OCI-LY7 (cell line): ENCODE measurements at regions not wholly inside any gene's neighbourhood (a gene's known extent, or its start where the extent isn't known, plus 50 kb on each side); places are given as distances from the start of the nearest gene placed in this dataset.
"Not testable (repeated sequence)": the region's sequence is repeated elsewhere in the genome, so short reads cannot be mapped to it uniquely, and the experiment has no call there.

Experiments
- BruUV-seq: library from RNA; stranded (reverse); fragments of 400-500 nt; replicated peaks from 2 replicates; lab custom pipeline; 2021; lab: Mats Ljungman, UMichigan
- CTCF ChIA-PET: fragments of 300-600 bp; sonication (Branson Sonifier 250); formaldehyde crosslinking; loops from one replicate; lab custom pipeline; 2022; ENCODE audit warnings: antibody characterized with exemption; ENCODE audit not compliant: unreplicated experiment; lab: Charles Lee
- POLR2A ChIA-PET: fragments of 300-600 bp; sonication (Branson Sonifier 250); formaldehyde crosslinking; loops from one replicate; lab custom pipeline; 2022; ENCODE audit warnings: antibody characterized with exemption; lab: Charles Lee
- DNase-seq: peaks from one replicate; pipeline ENCODE4 v3.0.0-alpha.2; 2015; ENCODE audit warnings: low spot score
- H2AFZ ChIP-seq: fragments of 200-600 bp; sonication (generic), shearing (Covaris generic); 2 replicates; pipeline ENCODE4 v1.6.1; 2014; ENCODE audit warnings: mild to moderate bottlenecking, antibody characterized with exemption, low read length, moderate library complexity
- H3K27ac ChIP-seq: fragments of 200-600 bp; sonication (generic); 2 replicates; pipeline ENCODE4 v1.5.1; 2014; ENCODE audit warnings: mixed run types, low read depth, mild to moderate bottlenecking, moderate library complexity, low read length, inconsistent platforms; ENCODE audit not compliant: poor library complexity, severe bottlenecking
- H3K36me3 ChIP-seq: fragments of 200-600 bp; sonication (generic); 2 replicates; pipeline ENCODE4 v1.6.1; 2014; ENCODE audit warnings: mild to moderate bottlenecking, antibody characterized with exemption, low read length, moderate library complexity, mixed read lengths; ENCODE audit not compliant: insufficient read depth
- H3K4me1 ChIP-seq: fragments of 200-600 bp; sonication (generic); 2 replicates; pipeline ENCODE4 v1.5.1; 2014; ENCODE audit warnings: mild to moderate bottlenecking, low read length; ENCODE audit not compliant: insufficient read depth, poor library complexity, severe bottlenecking
- H3K4me2 ChIP-seq: fragments of 200-600 bp; sonication (generic); 2 replicates; pipeline ENCODE4 v1.6.1; 2014; ENCODE audit warnings: mild to moderate bottlenecking, low read length
- H3K4me3 ChIP-seq: fragments of 200-600 bp; sonication (generic); 2 replicates; pipeline ENCODE4 v1.5.1; 2014; ENCODE audit warnings: mild to moderate bottlenecking, low read depth, low read length; ENCODE audit not compliant: poor library complexity, severe bottlenecking
- H3K79me2 ChIP-seq: fragments of 200-600 bp; sonication (generic); 2 replicates; pipeline ENCODE4 v1.6.1; 2016; ENCODE audit warnings: low read depth, mild to moderate bottlenecking, low read length, moderate library complexity, mixed read lengths; ENCODE audit not compliant: insufficient read depth
- H3K9me2 ChIP-seq: fragments of 200-600 bp; sonication (generic); 2 replicates; pipeline ENCODE4 v1.6.1; 2016; ENCODE audit warnings: mild to moderate bottlenecking, low read length, mixed read lengths; ENCODE audit not compliant: insufficient read depth
- H3K9me3 ChIP-seq: fragments of 200-600 bp; sonication (generic); 2 replicates; pipeline ENCODE4 v1.6.1; 2014; ENCODE audit warnings: mild to moderate bottlenecking, mixed run types, low read length, mixed read lengths
- H4K20me1 ChIP-seq: fragments of 200-600 bp; sonication (generic); 2 replicates; pipeline ENCODE4 v1.6.1; 2014; ENCODE audit warnings: mild to moderate bottlenecking, antibody characterized with exemption, low read length, moderate library complexity, mixed read lengths; ENCODE audit not compliant: insufficient read depth
- CTCF ChIP-seq: fragments of 200-600 bp; sonication (generic); conservative IDR thresholded peaks from 2 replicates; pipeline ENCODE4 v1.5.1; 2014; ENCODE audit warnings: mild to moderate bottlenecking, antibody characterized with exemption, low read length, moderate library complexity, mixed read lengths
- EZH2phosphoT487 ChIP-seq: fragments of 200-600 bp; sonication (generic); IDR thresholded peaks from 2 replicates; pipeline ENCODE4 v1.6.1; 2018; ENCODE audit warnings: low read depth, borderline replicate concordance, mild to moderate bottlenecking, mixed run types, antibody characterized with exemption, low read length, moderate library complexity, mixed read lengths
- intact Hi-C: fragments of 100-400 bp; cut with micrococcal nuclease; formaldehyde crosslinking; loops from one replicate; pipeline ENCODE4 v1.10.0; 2022; ENCODE audit not compliant: unreplicated experiment

GRCh38 chr5:163321511-163321910 is 115.9 kb upstream of the CCNG1 start:
- no peak for DNase-seq
- Histone ChIP-seq H3K27ac (no peak overlapping the region), H2AFZ (no peak overlapping the region), H3K79me2 (no peaks in the 10 kb centered on the region), H3K4me2 (no peak overlapping the region), H3K4me3 (no peak overlapping the region), H4K20me1 (no peaks in the 10 kb centered on the region), H3K36me3 (no peaks in the 10 kb centered on the region), H3K4me1 (no peaks in the 10 kb centered on the region), H3K9me2 (no peaks in the 10 kb centered on the region), H3K9me3 (no peaks in the 10 kb centered on the region)
- no TSS peak for BruUV-seq
- ChIA-PET POLR2A (interaction anchor here (0.7 kb wide), 3 partner anchors 207 to 511 kb away, joined by 3 to 5 read pairs (median 4); no protein-coding TSS in a partner anchor), CTCF (no interaction called here)
- TF ChIP-seq CTCF (no peak), EZH2phosphoT487 (no peak)
- intact Hi-C loops, result no loop called here

- CTCF ChIA-PET, result no interaction called here
- DNase-seq, result no peak
- H3K79me2 ChIP-seq, result no peaks in the 10 kb centered on the region
- H3K27ac ChIP-seq, result no peak overlapping the region
- H3K36me3 ChIP-seq, result no peaks in the 10 kb centered on the region
- no peak for TF ChIP-seq EZH2phosphoT487
- no peak for TF ChIP-seq CTCF
- H4K20me1 ChIP-seq, result no peaks in the 10 kb centered on the region
- no peak overlapping the region for H3K4me2 ChIP-seq
- BruUV-seq, result no TSS peak
- no peaks in the 10 kb centered on the region for H3K9me3 ChIP-seq
- no peak overlapping the region for H2AFZ ChIP-seq
- no peak overlapping the region for H3K4me3 ChIP-seq
- H3K9me2 ChIP-seq, result no peaks in the 10 kb centered on the region
- POLR2A ChIA-PET, result interaction anchor here (0.6 kb wide), 1 partner anchor 18 kb away, joined by 3 read pairs; no protein-coding TSS in a partner anchor
- intact Hi-C loops, result no loop called here
- H3K4me1 ChIP-seq, result no peaks in the 10 kb centered on the region
Observed at GRCh38 chr5:163330723-163331668, 106.4 kb upstream of the CCNG1 start.

- H3K9me3 ChIP-seq, BruUV-seq, H3K36me3 ChIP-seq, H2AFZ ChIP-seq, H3K4me2 ChIP-seq, H3K79me2 ChIP-seq, intact Hi-C loops, H3K4me3 ChIP-seq, H3K4me1 ChIP-seq, POLR2A ChIA-PET, H4K20me1 ChIP-seq, DNase-seq, H3K27ac ChIP-seq, H3K9me2 ChIP-seq, CTCF ChIA-PET: not testable (repeated sequence)
Observed at GRCh38 chr5:163336074-163336473, 101.3 kb upstream of the CCNG1 start.
